ENCODE measurements at regions not wholly inside any gene's neighbourhood (a gene's known extent, or its start where the extent isn't known, plus 50 kb on each side); places are given as distances from the start of the nearest gene placed in this dataset.

DNA sequence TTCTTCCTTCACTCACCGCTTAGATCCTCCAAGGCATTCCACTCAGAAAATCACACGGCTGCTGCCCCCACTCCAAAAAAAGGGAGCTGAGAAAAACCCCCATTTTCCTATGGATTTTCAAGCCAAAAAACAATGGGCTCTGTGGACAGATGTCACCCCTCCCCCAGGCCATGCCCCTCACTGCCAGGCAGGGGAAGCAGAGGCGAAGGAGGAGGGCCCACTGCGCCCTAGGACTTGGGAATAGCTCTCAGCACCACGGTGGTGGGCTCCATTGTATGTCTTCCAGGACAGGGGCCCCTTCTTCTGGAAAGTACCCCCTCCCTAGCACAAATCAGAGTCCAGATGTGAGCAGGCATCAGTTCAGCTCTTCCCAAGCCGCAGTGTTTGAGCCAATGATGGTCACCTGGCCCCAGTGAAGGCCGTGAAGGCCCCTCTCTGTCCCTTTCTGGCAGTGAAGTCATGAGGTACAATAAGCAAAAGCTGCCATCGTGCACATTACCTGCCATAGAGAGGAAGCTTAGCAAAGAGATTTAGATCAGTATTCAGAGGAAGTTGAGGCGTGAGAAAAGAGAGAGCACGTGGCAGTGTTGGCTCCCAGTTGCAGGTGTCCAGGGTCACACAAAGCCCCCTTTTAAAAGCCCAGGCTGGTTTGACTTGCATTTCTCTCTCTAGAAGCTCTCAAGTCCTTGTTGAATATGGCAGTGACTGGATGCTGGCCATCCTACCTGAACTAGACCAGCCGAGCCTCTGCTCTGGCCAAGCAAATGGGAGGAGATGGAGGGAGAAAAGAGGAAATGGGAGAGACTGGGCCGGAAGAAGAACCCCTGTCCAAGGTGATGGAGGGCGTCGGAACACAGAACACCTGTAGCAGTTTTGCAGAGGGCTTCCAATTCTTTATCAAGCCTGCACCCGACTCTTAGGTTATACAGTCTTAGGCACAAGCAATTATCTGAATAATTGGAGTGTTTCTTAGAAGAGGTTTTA, 149.0 kb downstream of the TOMM20 start:
- H3K27ac ChIP-seq (ENCODE audit: low read depth, low read length): peak overlapping the region; percentile 98
- H3K4me3 ChIP-seq (ENCODE audit: low read depth, low read length): no peak overlapping the region
- POLR2A ChIA-PET: interaction anchor here (0.9 to 2.9 kb wide), 8 partner anchors 9 to 255 kb away, joined by 3 to 23 read pairs (median 4); no protein-coding TSS in a partner anchor
- CTCF ChIA-PET: interaction anchor here (0.8 to 1.6 kb wide), 3 partner anchors 104 to 493 kb away, joined by 3 to 6 read pairs (median 3); no protein-coding TSS in a partner anchor
- H3K9me3 ChIP-seq (ENCODE audit: control insufficient read depth, insufficient read depth, low read length): no peaks in the 10 kb centered on the region; the same call in none of the 2 replicates
- TF ChIP-seq, protein P1, sequence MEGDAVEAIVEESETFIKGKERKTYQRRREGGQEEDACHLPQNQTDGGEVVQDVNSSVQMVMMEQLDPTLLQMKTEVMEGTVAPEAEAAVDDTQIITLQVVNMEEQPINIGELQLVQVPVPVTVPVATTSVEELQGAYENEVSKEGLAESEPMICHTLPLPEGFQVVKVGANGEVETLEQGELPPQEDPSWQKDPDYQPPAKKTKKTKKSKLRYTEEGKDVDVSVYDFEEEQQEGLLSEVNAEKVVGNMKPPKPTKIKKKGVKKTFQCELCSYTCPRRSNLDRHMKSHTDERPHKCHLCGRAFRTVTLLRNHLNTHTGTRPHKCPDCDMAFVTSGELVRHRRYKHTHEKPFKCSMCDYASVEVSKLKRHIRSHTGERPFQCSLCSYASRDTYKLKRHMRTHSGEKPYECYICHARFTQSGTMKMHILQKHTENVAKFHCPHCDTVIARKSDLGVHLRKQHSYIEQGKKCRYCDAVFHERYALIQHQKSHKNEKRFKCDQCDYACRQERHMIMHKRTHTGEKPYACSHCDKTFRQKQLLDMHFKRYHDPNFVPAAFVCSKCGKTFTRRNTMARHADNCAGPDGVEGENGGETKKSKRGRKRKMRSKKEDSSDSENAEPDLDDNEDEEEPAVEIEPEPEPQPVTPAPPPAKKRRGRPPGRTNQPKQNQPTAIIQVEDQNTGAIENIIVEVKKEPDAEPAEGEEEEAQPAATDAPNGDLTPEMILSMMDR (IDR thresholded peaks at IDR 0.05; ENCODE audit: low read depth, low read length): no peak
- DNase-seq (ENCODE audit: low read depth, low spot score): no peak
- H3K27me3 ChIP-seq (ENCODE audit: control insufficient read depth, insufficient read depth, low read length): no peaks in the 10 kb centered on the region

DNA sequence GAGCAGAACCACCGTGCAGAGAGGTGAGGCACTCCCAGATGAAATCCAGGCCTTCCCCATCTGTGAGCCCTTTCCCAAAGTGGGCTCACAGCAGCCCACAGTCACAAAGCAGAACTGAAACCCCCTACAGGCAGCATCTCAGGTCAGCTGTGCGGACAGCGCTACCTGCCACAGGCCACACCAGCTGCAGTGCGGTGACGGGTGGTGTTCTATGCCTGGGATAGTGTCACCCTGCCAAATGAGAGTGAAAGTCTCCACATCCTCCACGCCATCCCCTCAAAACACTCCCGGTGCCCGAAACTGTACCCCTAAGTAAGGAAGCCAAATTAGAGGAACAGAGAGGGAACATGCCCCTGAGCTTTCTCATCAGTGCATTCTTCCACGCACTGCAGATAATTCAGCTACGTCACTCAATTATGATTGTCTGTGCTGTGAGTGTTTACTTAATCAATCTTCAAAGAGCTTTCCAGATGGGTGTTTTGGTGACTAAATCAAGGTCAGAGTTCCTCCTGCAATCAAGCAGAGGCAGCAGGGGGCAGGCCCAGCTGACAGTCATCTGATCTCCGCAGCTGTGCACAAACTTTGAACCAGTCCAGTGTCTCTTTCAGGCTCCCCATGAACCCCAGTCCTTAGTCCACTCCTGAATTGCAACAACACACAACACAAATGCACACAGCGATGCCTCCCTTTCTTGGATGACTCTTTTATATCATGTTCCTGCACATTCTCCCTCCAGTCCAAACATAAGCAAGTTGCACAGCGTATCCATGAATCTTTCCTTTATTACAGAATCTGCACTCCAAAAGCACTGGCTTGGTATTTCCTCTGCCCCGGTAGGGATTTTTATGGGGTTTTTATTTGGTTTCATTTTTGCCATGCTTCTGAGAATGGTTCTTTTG, 150.0 kb downstream of the TOMM20 start:
- ChIA-PET POLR2A (interaction anchor here (1.2 to 2.9 kb wide), 4 partner anchors 8 to 69 kb away, joined by 3 to 23 read pairs (median 6); no protein-coding TSS in a partner anchor), CTCF (interaction anchor here (1.5 to 1.6 kb wide), 2 partner anchors 8 to 105 kb away, joined by 3 to 6 read pairs; no protein-coding TSS in a partner anchor)
- Histone ChIP-seq H3K27ac (ENCODE audit: low read depth, low read length) (peak overlapping the region; percentile 98), H3K4me3 (ENCODE audit: low read depth, low read length) (no peak overlapping the region), H3K27me3 (ENCODE audit: control insufficient read depth, insufficient read depth, low read length) (no peaks in the 10 kb centered on the region), H3K9me3 (ENCODE audit: control insufficient read depth, insufficient read depth, low read length) (no peaks in the 10 kb centered on the region; the same call in 1 of the 2 replicates)
- DNase-seq (ENCODE audit: low read depth, low spot score): no peak
- TF ChIP-seq, protein P1 (IDR thresholded peaks at IDR 0.05; ENCODE audit: low read depth, low read length): 0 out of 2 replicates have a peak, but pooled peaks have one; percentile 17

DNA sequence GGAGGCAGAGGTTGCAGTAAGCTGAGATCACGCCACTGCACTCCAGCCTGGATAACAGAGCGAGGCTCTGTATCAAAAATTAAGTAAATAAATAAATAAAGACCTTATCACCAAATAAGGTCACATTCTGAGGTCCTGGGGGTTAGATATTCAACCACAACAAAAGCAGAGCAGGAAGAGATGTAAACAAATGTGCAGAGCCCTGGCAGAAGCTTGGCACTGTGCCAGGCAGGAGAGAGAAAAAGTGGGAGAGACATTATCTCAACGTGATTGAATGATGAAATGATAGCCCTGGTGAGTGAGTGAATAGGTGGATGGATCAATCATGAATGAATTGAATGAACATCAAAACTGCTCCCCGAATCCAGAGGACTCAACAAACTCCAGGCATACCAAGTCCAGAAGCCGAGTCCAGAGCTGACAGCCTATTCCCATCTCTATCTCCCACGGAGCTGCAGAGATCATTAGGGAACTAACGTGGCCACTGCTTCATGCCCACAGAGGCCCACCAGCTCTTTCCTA, 150.7 kb downstream of the TOMM20 start:
- no peaks in the 10 kb centered on the region; the same call in 1 of the 2 replicates for H3K9me3 ChIP-seq (ENCODE audit: control insufficient read depth, insufficient read depth, low read length)
- no peaks in the 10 kb centered on the region for H3K27me3 ChIP-seq (ENCODE audit: control insufficient read depth, insufficient read depth, low read length)
- no peak for DNase-seq (ENCODE audit: low read depth, low spot score)
- CTCF ChIA-PET: interaction anchor here (1.5 kb wide), 1 partner anchor 9 kb away, joined by 3 read pairs; no protein-coding TSS in a partner anchor
- TF ChIP-seq, protein P1 (IDR thresholded peaks at IDR 0.05; ENCODE audit: low read depth, low read length): no peak
- peak overlapping the region; percentile 98 for H3K27ac ChIP-seq (ENCODE audit: low read depth, low read length)
- POLR2A ChIA-PET: interaction anchor here (1.2 to 2.9 kb wide), 4 partner anchors 8 to 70 kb away, joined by 3 to 23 read pairs (median 6); no protein-coding TSS in a partner anchor
- H3K4me3 ChIP-seq (ENCODE audit: low read depth, low read length): no peak overlapping the region

DNA sequence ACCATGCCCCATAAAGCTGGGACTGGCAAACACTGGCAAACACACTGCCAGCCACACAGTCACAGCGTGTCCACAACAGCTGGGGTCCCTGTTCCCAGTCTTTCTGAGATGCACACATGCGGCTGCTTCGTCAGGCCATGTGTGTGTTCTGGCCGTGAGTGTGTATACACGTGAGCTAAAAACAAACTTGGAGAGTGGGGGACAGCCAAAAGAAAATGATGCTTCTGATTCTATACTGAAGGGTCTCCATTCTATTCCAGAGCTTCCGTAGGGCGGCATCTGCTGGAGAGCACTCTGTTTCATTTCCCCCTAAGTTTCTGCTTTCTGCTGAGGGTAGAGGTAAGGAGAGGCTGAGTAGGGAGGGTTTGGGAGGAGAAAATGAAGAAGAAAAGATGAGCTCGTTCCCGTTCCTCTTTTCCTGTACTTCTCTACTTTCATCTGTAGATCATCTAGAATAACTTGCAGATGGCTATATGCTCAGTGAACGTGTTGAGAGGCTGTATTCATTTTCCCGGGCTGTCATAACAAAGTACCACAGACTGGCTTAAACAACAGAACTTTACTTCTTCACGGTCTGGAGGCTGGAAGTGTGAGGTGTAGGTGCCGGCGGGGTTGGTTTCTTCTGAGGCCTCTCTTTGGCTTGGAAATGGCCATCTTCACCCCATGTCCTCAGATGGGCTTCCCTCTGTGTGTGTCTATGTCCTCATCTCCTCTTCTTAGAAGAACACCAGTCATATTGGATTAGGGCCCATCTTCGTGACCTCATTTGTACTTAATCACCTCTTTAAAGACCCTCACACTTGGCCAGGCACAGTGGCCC, 151.6 kb downstream of the TOMM20 start:
- ChIA-PET CTCF (interaction anchor here (0.6 to 1.4 kb wide), 3 partner anchors 107 to 490 kb away, joined by 3 to 4 read pairs (median 4); no protein-coding TSS in a partner anchor), POLR2A (interaction anchor here (1.9 kb wide), 1 partner anchor 14 kb away, joined by 10 read pairs; no protein-coding TSS in a partner anchor)
- TF ChIP-seq, protein P1 (IDR thresholded peaks at IDR 0.05; ENCODE audit: low read depth, low read length): no peak
- DNase-seq (ENCODE audit: low read depth, low spot score): no peak
- no peaks in the 10 kb centered on the region; the same call in 1 of the 2 replicates for H3K9me3 ChIP-seq (ENCODE audit: control insufficient read depth, insufficient read depth, low read length)
- no peak overlapping the region for H3K27ac ChIP-seq (ENCODE audit: low read depth, low read length)
- H3K4me3 ChIP-seq (ENCODE audit: low read depth, low read length): no peak overlapping the region
- H3K27me3 ChIP-seq (ENCODE audit: control insufficient read depth, insufficient read depth, low read length): no peaks in the 10 kb centered on the region

Measured in AG04450 (cell line).